ENCODE measurements at regions not wholly inside any gene's neighbourhood (a gene's known extent, or its start where the extent isn't known, plus 50 kb on each side); places are given as distances from the start of the nearest gene placed in this dataset.

- no peak for DNase-seq
These were observed 62.2 kb upstream of the TNIP3 start for GRCh38 chr4:121226362-121226761.

GRCh38 chr4:121221608-121222007, 57.5 kb upstream of the TNIP3 start:
- no peak for DNase-seq

GRCh38 chr4:121221201-121221600, 57.1 kb upstream of the TNIP3 start:
- no peak for DNase-seq

- no peak for DNase-seq
These were observed 56.6 kb upstream of the TNIP3 start for GRCh38 chr4:121220698-121221097.

GRCh38 chr4:121219227-121219626, 55.1 kb upstream of the TNIP3 start:
- DNase-seq: no peak

GRCh38 chr4:121217351-121217750, 53.2 kb upstream of the TNIP3 start:
- no peak for DNase-seq

GRCh38 chr4:121216461-121216860, 52.3 kb upstream of the TNIP3 start:
- no peak for DNase-seq

GRCh38 chr4:121213940-121214339, 49.8 kb upstream of the TNIP3 start:
- no peak for DNase-seq

Data from SHP77 (cell line).